ENCODE measurements at regions not wholly inside any gene's neighbourhood (a gene's known extent, or its start where the extent isn't known, plus 50 kb on each side); places are given as distances from the start of the nearest gene placed in this dataset.

GRCh38 chr5:169439362-169439761 lies 138.4 kb upstream of the SLIT3 start (continued):
- no peak for TF ChIP-seq RREB1 (CRISPR knock-in tag; IDR thresholded peaks at IDR 0.05)
- no peak for TF ChIP-seq ZNF707 (CRISPR knock-in tag; conservative IDR thresholded peaks at IDR 0.05)
- no peak for TF ChIP-seq ZNF224 (CRISPR knock-in tag; IDR thresholded peaks at IDR 0.05)
- TF ChIP-seq MCM2 (IDR thresholded peaks at IDR 0.05; ENCODE audit: low read depth): no peak
- no peak for TF ChIP-seq XRCC5 (IDR thresholded peaks at IDR 0.05; ENCODE audit: low read depth, low read length)
- no peak for TF ChIP-seq MAFG (tag; conservative IDR thresholded peaks at IDR 0.05)
- no peak for TF ChIP-seq HDAC1 (IDR thresholded peaks at IDR 0.05)
- no peak for TF ChIP-seq LCOR (CRISPR knock-in tag; IDR thresholded peaks at IDR 0.05)
- TF ChIP-seq ZNF280A (IDR thresholded peaks at IDR 0.05; ENCODE audit: low read depth, partially characterized antibody): no peak
- TF ChIP-seq SETDB1 (IDR thresholded peaks at IDR 0.05; ENCODE audit: low read length): no peak
- TF ChIP-seq USF2 (CRISPR knock-in tag; IDR thresholded peaks at IDR 0.05): no peak

All from K562 (cell line).